ENCODE measurements at regions not wholly inside any gene's neighbourhood (a gene's known extent, or its start where the extent isn't known, plus 50 kb on each side); places are given as distances from the start of the nearest gene placed in this dataset.

- intact Hi-C loops (cut with micrococcal nuclease) (no loop called here), dilution Hi-C loops (cut with MboI; ENCODE audit: extremely low pct_ligation_motif_present, low sequenced_read_pairs) (no loop called here)
- H3K36me3 ChIP-seq (ENCODE audit: control insufficient read depth in 2 of 2, extremely low read depth in 1 of 2, insufficient read depth in 2 of 2, low read length in 2 of 2), result no peaks in the 10 kb centered on the region
- no peaks in the 10 kb centered on the region for H4K20me1 ChIP-seq (replicated peaks; ENCODE audit: control insufficient read depth, extremely low read depth, insufficient read depth, low read length)
- no peak overlapping the region for H3K27ac ChIP-seq (ENCODE audit: insufficient read depth, low read depth, low read length)
- no peak for FAIRE-seq
- H3K27me3 ChIP-seq (ENCODE audit: control insufficient read depth in 2 of 2, insufficient read depth in 2 of 2, low read length in 2 of 2), result no peaks in the 10 kb centered on the region
- POLR2A ChIA-PET, result no interaction called here
- no peak overlapping the region for H3K9ac ChIP-seq (replicated peaks; ENCODE audit: extremely low read depth, insufficient read depth, low read length)
- TF ChIP-seq GATA2 (IDR thresholded peaks at IDR 0.05; ENCODE audit: insufficient read depth, insufficient read length, low read depth, low read length) (no peak), CTCF (IDR thresholded peaks at IDR 0.05; ENCODE audit: extremely low read depth in 1 of 2, insufficient read depth in 1 of 2, low read depth in 1 of 2, low read length in 2 of 2) (no peak), POLR2A (IDR thresholded peaks at IDR 0.05; ENCODE audit: low read depth, low read length) (no peak), EZH2 (IDR thresholded peaks at IDR 0.05; ENCODE audit: borderline replicate concordance, low read depth, low read length, severe bottlenecking) (no peak), MYC (IDR thresholded peaks at IDR 0.05; ENCODE audit: low read depth, low read length) (no peak), POLR2AphosphoS5 (IDR thresholded peaks at IDR 0.05; ENCODE audit: insufficient read depth, low read depth, low read length) (no peak), JUN (IDR thresholded peaks at IDR 0.05; ENCODE audit: borderline replicate concordance, insufficient read depth, insufficient read length, low read depth) (no peak), MAX (IDR thresholded peaks at IDR 0.05; ENCODE audit: insufficient read depth, insufficient read length) (no peak), FOS (IDR thresholded peaks at IDR 0.05; ENCODE audit: borderline replicate concordance, insufficient read depth, low read length) (no peak)
- CTCF ChIA-PET, result no interaction called here
- H3K4me2 ChIP-seq (ENCODE audit: insufficient read depth, low read length), result no peak overlapping the region
- H3K4me3 ChIP-seq (replicated peaks in 1 of 3; ENCODE audit: insufficient read depth in 1 of 3, low read depth in 1 of 3, low read length in 3 of 3), result no peak overlapping the region
- H3K9me1 ChIP-seq (replicated peaks; ENCODE audit: control insufficient read depth, extremely low read depth, insufficient read depth, low read length), result no peaks in the 10 kb centered on the region
- H2AFZ ChIP-seq (ENCODE audit: low read depth, low read length), result no peak overlapping the region
- no peaks in the 10 kb centered on the region for H3K79me2 ChIP-seq (ENCODE audit: control insufficient read depth, insufficient read depth, low read length)
- H3K4me1 ChIP-seq (ENCODE audit: control insufficient read depth, extremely low read depth, insufficient read depth, low read length), result peaks cover 12% of the 10 kb centered on the region
- no peak for DNase-seq (ENCODE audit: low read depth, low spot score)
- H3K9me3 ChIP-seq (replicated peaks; ENCODE audit: control insufficient read depth, insufficient read depth, low read length), result no peaks in the 10 kb centered on the region
- no TSS peak for BruUV-seq (replicated peaks)
Measured at GRCh38 chrX:46319750-46320149, 225.5 kb downstream of the ZNF674 start.
